ENCODE measurements at regions not wholly inside any gene's neighbourhood (a gene's known extent, or its start where the extent isn't known, plus 50 kb on each side); places are given as distances from the start of the nearest gene placed in this dataset.
A peak's percentile ranks its signal among the peaks of the same experiment; 100 is the strongest.

DNA sequence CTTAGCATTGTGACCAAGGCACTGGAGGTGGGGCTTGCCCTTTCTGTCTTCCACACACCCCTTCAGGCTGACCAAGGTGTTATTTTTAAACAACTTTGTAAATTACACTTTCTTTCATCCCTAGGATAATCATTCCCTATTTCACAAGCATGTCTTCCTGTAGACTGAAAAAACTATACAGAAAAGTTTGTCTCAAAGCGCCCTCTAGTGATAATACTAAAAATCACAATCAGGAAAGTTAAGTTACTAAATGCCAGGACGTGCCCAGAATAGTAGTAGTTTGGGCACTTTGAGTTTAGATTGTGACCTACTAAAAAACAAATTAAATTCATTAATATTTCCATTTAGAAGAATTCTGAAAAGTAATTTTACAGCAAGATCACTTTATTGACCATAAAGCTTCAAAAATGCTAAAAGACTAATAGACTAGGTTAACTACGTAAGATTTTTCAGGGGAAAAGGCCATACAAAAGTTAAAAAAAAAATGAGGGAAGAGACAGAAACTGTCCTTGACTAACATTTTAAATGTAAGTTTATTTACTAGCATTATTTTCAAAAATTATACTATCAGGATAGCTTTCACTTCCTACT is 123.3 kb upstream of the DUSP22 start:
- TF ChIP-seq, protein P1, sequence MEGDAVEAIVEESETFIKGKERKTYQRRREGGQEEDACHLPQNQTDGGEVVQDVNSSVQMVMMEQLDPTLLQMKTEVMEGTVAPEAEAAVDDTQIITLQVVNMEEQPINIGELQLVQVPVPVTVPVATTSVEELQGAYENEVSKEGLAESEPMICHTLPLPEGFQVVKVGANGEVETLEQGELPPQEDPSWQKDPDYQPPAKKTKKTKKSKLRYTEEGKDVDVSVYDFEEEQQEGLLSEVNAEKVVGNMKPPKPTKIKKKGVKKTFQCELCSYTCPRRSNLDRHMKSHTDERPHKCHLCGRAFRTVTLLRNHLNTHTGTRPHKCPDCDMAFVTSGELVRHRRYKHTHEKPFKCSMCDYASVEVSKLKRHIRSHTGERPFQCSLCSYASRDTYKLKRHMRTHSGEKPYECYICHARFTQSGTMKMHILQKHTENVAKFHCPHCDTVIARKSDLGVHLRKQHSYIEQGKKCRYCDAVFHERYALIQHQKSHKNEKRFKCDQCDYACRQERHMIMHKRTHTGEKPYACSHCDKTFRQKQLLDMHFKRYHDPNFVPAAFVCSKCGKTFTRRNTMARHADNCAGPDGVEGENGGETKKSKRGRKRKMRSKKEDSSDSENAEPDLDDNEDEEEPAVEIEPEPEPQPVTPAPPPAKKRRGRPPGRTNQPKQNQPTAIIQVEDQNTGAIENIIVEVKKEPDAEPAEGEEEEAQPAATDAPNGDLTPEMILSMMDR (IDR thresholded peaks at IDR 0.05 in 8 of 11, conservative IDR thresholded peaks at IDR 0.05 in 3 of 11) = peak in 9 of 11 experiments; percentile 38 to 68 (median 58)
- no peak for TF ChIP-seq POLR2A (IDR thresholded peaks at IDR 0.05)
